ENCODE measurements at regions not wholly inside any gene's neighbourhood (a gene's known extent, or its start where the extent isn't known, plus 50 kb on each side); places are given as distances from the start of the nearest gene placed in this dataset.
A peak's percentile ranks its signal among the peaks of the same experiment; 100 is the strongest.
"Not testable (repeated sequence)": the region's sequence is repeated elsewhere in the genome, so short reads cannot be mapped to it uniquely, and the experiment has no call there.

GRCh38 chr11:128031538-128032134, 555.7 kb downstream of the ETS1 start:
- ATAC-seq = peak; percentile 89
- H3K4me3 Mint-ChIP-seq, H3K9me3 Mint-ChIP-seq, H3K4me1 Mint-ChIP-seq, H3K27ac Mint-ChIP-seq, H3K36me3 Mint-ChIP-seq: not testable (repeated sequence)
- peak; percentile 31 to 74 for DNase-seq (ENCODE audit: low spot score in 2 of 2)

- peaks cover 6% of the 10 kb centered on the region for H3K4me1 Mint-ChIP-seq
- no peak overlapping the region for H3K4me3 Mint-ChIP-seq
- ATAC-seq (no peak), DNase-seq (ENCODE audit: low spot score in 2 of 2) (no peak)
- no peaks in the 10 kb centered on the region for H3K36me3 Mint-ChIP-seq
- H3K27ac Mint-ChIP-seq = no peak overlapping the region
- H3K9me3 Mint-ChIP-seq = no peaks in the 10 kb centered on the region
Measured at GRCh38 chr11:128029219-128029722, 558.1 kb downstream of the ETS1 start.

GRCh38 chr11:128026596-128026995, 560.8 kb downstream of the ETS1 start:
- H3K36me3 Mint-ChIP-seq = no peaks in the 10 kb centered on the region
- H3K9me3 Mint-ChIP-seq = no peaks in the 10 kb centered on the region
- H3K4me1 Mint-ChIP-seq = peaks cover 6% of the 10 kb centered on the region
- H3K27ac Mint-ChIP-seq = no peak overlapping the region
- no peak for DNase-seq (ENCODE audit: low spot score in 2 of 2)
- H3K4me3 Mint-ChIP-seq = no peak overlapping the region
- no peak for ATAC-seq

GRCh38 chr11:128022761-128023160, 564.6 kb downstream of the ETS1 start:
- no peaks in the 10 kb centered on the region for H3K4me1 Mint-ChIP-seq
- H3K36me3 Mint-ChIP-seq = no peaks in the 10 kb centered on the region
- H3K4me3 Mint-ChIP-seq = no peak overlapping the region
- DNase-seq (ENCODE audit: low spot score in 2 of 2) (no peak), ATAC-seq (no peak)
- H3K9me3 Mint-ChIP-seq = no peaks in the 10 kb centered on the region
- no peak overlapping the region for H3K27ac Mint-ChIP-seq

GRCh38 chr11:128022007-128022368, 565.4 kb downstream of the ETS1 start:
- H3K9me3 Mint-ChIP-seq = no peaks in the 10 kb centered on the region
- H3K4me3 Mint-ChIP-seq = no peak overlapping the region
- no peaks in the 10 kb centered on the region for H3K36me3 Mint-ChIP-seq
- no peak for DNase-seq (ENCODE audit: low spot score in 2 of 2)
- H3K4me1 Mint-ChIP-seq = no peaks in the 10 kb centered on the region
- ATAC-seq = peak; percentile 97
- H3K27ac Mint-ChIP-seq = no peak overlapping the region

- DNase-seq (ENCODE audit: low spot score in 2 of 2) = no peak
- no peaks in the 10 kb centered on the region for H3K4me1 Mint-ChIP-seq
- H3K36me3 Mint-ChIP-seq = no peaks in the 10 kb centered on the region
- H3K27ac Mint-ChIP-seq = no peak overlapping the region
- H3K4me3 Mint-ChIP-seq = no peak overlapping the region
- ATAC-seq = peak; percentile 34
- H3K9me3 Mint-ChIP-seq = no peaks in the 10 kb centered on the region
Measured at GRCh38 chr11:128021349-128022006, 565.9 kb downstream of the ETS1 start.

GRCh38 chr11:128018692-128019091, 568.7 kb downstream of the ETS1 start:
- H3K36me3 Mint-ChIP-seq = no peaks in the 10 kb centered on the region
- no peak for ATAC-seq

GRCh38 chr11:128005562-128005961, 581.8 kb downstream of the ETS1 start:
- ATAC-seq (no peak), DNase-seq (ENCODE audit: low spot score in 2 of 2) (no peak)
- H3K9me3 Mint-ChIP-seq = peaks cover 19% of the 10 kb centered on the region
- no peaks in the 10 kb centered on the region for H3K36me3 Mint-ChIP-seq
- no peaks in the 10 kb centered on the region for H3K4me1 Mint-ChIP-seq
- no peak overlapping the region for H3K27ac Mint-ChIP-seq
- no peak overlapping the region for H3K4me3 Mint-ChIP-seq

More at GRCh38 chr11:128018692-128019091, 568.7 kb downstream of the ETS1 start:
- H3K9me3 Mint-ChIP-seq = no peaks in the 10 kb centered on the region
- H3K27ac Mint-ChIP-seq = no peak overlapping the region
- DNase-seq (ENCODE audit: low spot score in 2 of 2) = no peak
- H3K4me3 Mint-ChIP-seq = no peak overlapping the region
- H3K4me1 Mint-ChIP-seq = no peaks in the 10 kb centered on the region

- Mint-ChIP-seq H3K27ac (no peak overlapping the region), H3K4me1 (no peaks in the 10 kb centered on the region), H3K36me3 (no peaks in the 10 kb centered on the region), H3K9me3 (no peaks in the 10 kb centered on the region), H3K4me3 (no peak overlapping the region)
- ATAC-seq (no peak), DNase-seq (ENCODE audit: low spot score in 2 of 2) (no peak)
Measured at GRCh38 chr11:127998421-127998820, 588.9 kb downstream of the ETS1 start.

GRCh38 chr11:127997594-127997993, 589.8 kb downstream of the ETS1 start:
- ATAC-seq (no peak), DNase-seq (ENCODE audit: low spot score in 2 of 2) (no peak)
- Mint-ChIP-seq H3K36me3 (no peaks in the 10 kb centered on the region), H3K9me3 (no peaks in the 10 kb centered on the region), H3K27ac (no peak overlapping the region), H3K4me3 (no peak overlapping the region), H3K4me1 (no peaks in the 10 kb centered on the region)

GRCh38 chr11:127996825-127997224, 590.5 kb downstream of the ETS1 start:
- Mint-ChIP-seq H3K4me1 (no peaks in the 10 kb centered on the region), H3K9me3 (no peaks in the 10 kb centered on the region), H3K27ac (no peak overlapping the region), H3K36me3 (no peaks in the 10 kb centered on the region), H3K4me3 (no peak overlapping the region)
- ATAC-seq = no peak
- DNase-seq (ENCODE audit: low spot score in 2 of 2) = no peak

GRCh38 chr11:127995921-127996320, 591.4 kb downstream of the ETS1 start:
- ATAC-seq = no peak
- Mint-ChIP-seq H3K4me3 (no peak overlapping the region), H3K9me3 (no peaks in the 10 kb centered on the region), H3K27ac (no peak overlapping the region), H3K4me1 (no peaks in the 10 kb centered on the region), H3K36me3 (no peaks in the 10 kb centered on the region)
- no peak for DNase-seq (ENCODE audit: low spot score in 2 of 2)

- H3K4me3 Mint-ChIP-seq = no peak overlapping the region
- no peaks in the 10 kb centered on the region for H3K4me1 Mint-ChIP-seq
- ATAC-seq (no peak), DNase-seq (ENCODE audit: low spot score in 2 of 2) (no peak)
- H3K9me3 Mint-ChIP-seq = no peaks in the 10 kb centered on the region
- H3K27ac Mint-ChIP-seq = no peak overlapping the region
- H3K36me3 Mint-ChIP-seq = no peaks in the 10 kb centered on the region
Measured at GRCh38 chr11:127994736-127995135, 592.6 kb downstream of the ETS1 start.

GRCh38 chr11:127993788-127994187, 593.6 kb downstream of the ETS1 start:
- no peaks in the 10 kb centered on the region for H3K9me3 Mint-ChIP-seq
- H3K27ac Mint-ChIP-seq = no peak overlapping the region
- H3K36me3 Mint-ChIP-seq = no peaks in the 10 kb centered on the region
- DNase-seq (ENCODE audit: low spot score in 2 of 2) (no peak), ATAC-seq (peak; percentile 16)
- no peak overlapping the region for H3K4me3 Mint-ChIP-seq
- H3K4me1 Mint-ChIP-seq = no peaks in the 10 kb centered on the region

- Mint-ChIP-seq H3K4me1 (no peaks in the 10 kb centered on the region), H3K36me3 (no peaks in the 10 kb centered on the region), H3K4me3 (no peak overlapping the region), H3K9me3 (no peaks in the 10 kb centered on the region), H3K27ac (no peak overlapping the region)
- DNase-seq (ENCODE audit: low spot score in 2 of 2) (no peak), ATAC-seq (no peak)
Measured at GRCh38 chr11:127993281-127993680, 594.1 kb downstream of the ETS1 start.

GRCh38 chr11:127986073-127986472, 601.3 kb downstream of the ETS1 start:
- Mint-ChIP-seq H3K4me1 (no peaks in the 10 kb centered on the region), H3K27ac (no peak overlapping the region), H3K9me3 (peaks cover 2% of the 10 kb centered on the region), H3K4me3 (no peak overlapping the region), H3K36me3 (no peaks in the 10 kb centered on the region)
- no peak for DNase-seq (ENCODE audit: low spot score in 2 of 2)
- no peak for ATAC-seq
